ENCODE measurements at regions not wholly inside any gene's neighbourhood (a gene's known extent, or its start where the extent isn't known, plus 50 kb on each side); places are given as distances from the start of the nearest gene placed in this dataset.

- H3K9me3 ChIP-seq (ENCODE audit: control insufficient read depth, low read depth, low read length), result peaks cover 6% of the 10 kb centered on the region
- H3K36me3 ChIP-seq (ENCODE audit: control insufficient read depth, low read depth, low read length), result no peaks in the 10 kb centered on the region
- no peaks in the 10 kb centered on the region for H3K4me1 ChIP-seq (ENCODE audit: control insufficient read depth, low read depth, low read length)
- no peak overlapping the region for H3K9ac ChIP-seq (ENCODE audit: low read length)
- no peak overlapping the region for H3K4me3 ChIP-seq (ENCODE audit: low read length)
- no peak overlapping the region for H3K27ac ChIP-seq (ENCODE audit: low read length)
- no peaks in the 10 kb centered on the region for H3K27me3 ChIP-seq (ENCODE audit: control insufficient read depth, insufficient read depth, low read length)
These were observed 268.0 kb upstream of the IRX3 start for GRCh38 chr16:54554581-54554980.

- Histone ChIP-seq H3K4me1 (ENCODE audit: control insufficient read depth, low read depth, low read length) (peaks cover 6% of the 10 kb centered on the region), H3K27ac (ENCODE audit: low read length) (no peak overlapping the region), H3K4me3 (ENCODE audit: low read length) (no peak overlapping the region), H3K9ac (ENCODE audit: low read length) (no peak overlapping the region), H3K9me3 (ENCODE audit: control insufficient read depth, low read depth, low read length) (no peaks in the 10 kb centered on the region), H3K36me3 (ENCODE audit: control insufficient read depth, low read depth, low read length) (no peaks in the 10 kb centered on the region), H3K27me3 (ENCODE audit: control insufficient read depth, insufficient read depth, low read length) (no peaks in the 10 kb centered on the region)
These were observed 261.7 kb upstream of the IRX3 start for GRCh38 chr16:54548281-54548680.

DNA sequence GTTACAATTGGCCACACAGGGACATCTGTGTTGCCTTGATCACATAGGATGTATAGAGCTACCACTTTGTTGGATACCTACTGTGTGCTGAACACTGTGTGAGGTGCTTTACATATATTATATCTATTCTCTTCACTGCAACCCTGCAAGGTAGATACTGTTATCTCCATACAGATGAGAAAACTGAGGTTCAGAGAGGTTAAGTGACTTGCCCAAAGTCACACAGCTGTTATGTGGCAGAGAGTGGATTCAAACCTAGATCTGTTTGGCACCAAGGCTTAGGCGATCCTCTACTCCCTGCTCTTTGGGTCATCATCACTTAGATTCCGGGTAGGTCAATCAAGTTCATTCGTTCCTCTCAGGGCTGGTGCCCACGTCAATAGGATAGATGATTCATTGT lies 260.5 kb upstream of the IRX3 start:
- Histone ChIP-seq H3K9me3 (ENCODE audit: control insufficient read depth, low read depth, low read length) (no peaks in the 10 kb centered on the region), H3K27ac (ENCODE audit: low read length) (no peak overlapping the region), H3K36me3 (ENCODE audit: control insufficient read depth, low read depth, low read length) (no peaks in the 10 kb centered on the region), H3K27me3 (ENCODE audit: control insufficient read depth, insufficient read depth, low read length) (no peaks in the 10 kb centered on the region), H3K4me3 (ENCODE audit: low read length) (no peak overlapping the region), H3K9ac (ENCODE audit: low read length) (no peak overlapping the region), H3K4me1 (ENCODE audit: control insufficient read depth, low read depth, low read length) (peaks cover 6% of the 10 kb centered on the region)

DNA sequence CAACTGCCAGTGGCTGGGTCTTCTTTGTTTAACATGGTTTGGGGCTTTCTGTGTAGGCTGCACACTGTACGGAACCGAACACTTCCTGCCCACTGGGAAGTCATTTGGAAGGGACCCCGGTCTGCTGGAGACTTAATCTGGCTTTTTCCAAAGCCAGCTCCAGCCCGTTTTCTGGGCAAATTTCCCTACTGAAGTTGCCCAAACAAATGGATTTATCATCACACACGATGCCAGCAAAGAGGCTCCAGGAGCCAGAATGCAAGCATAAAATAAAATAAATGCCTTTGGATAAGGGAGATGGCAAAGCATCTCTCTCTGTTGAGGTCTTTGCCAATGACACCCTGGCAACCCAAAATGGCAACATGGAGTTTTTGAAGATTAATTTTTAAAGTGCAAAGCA lies 259.9 kb upstream of the IRX3 start:
- Histone ChIP-seq H3K27me3 (ENCODE audit: control insufficient read depth, insufficient read depth, low read length) (no peaks in the 10 kb centered on the region), H3K9me3 (ENCODE audit: control insufficient read depth, low read depth, low read length) (no peaks in the 10 kb centered on the region), H3K36me3 (ENCODE audit: control insufficient read depth, low read depth, low read length) (no peaks in the 10 kb centered on the region), H3K4me3 (ENCODE audit: low read length) (no peak overlapping the region), H3K9ac (ENCODE audit: low read length) (no peak overlapping the region), H3K4me1 (ENCODE audit: control insufficient read depth, low read depth, low read length) (peaks cover 6% of the 10 kb centered on the region), H3K27ac (ENCODE audit: low read length) (no peak overlapping the region)

GRCh38 chr16:54545854-54546511 lies 259.4 kb upstream of the IRX3 start:
- Histone ChIP-seq H3K36me3 (ENCODE audit: control insufficient read depth, low read depth, low read length) (no peaks in the 10 kb centered on the region), H3K27ac (ENCODE audit: low read length) (no peak overlapping the region), H3K27me3 (ENCODE audit: control insufficient read depth, insufficient read depth, low read length) (no peaks in the 10 kb centered on the region), H3K9ac (ENCODE audit: low read length) (no peak overlapping the region), H3K9me3 (ENCODE audit: control insufficient read depth, low read depth, low read length) (no peaks in the 10 kb centered on the region), H3K4me3 (ENCODE audit: low read length) (no peak overlapping the region), H3K4me1 (ENCODE audit: control insufficient read depth, low read depth, low read length) (peaks cover 6% of the 10 kb centered on the region)

- Histone ChIP-seq H3K9ac (ENCODE audit: low read length) (no peak overlapping the region), H3K4me3 (ENCODE audit: low read length) (no peak overlapping the region), H3K27ac (ENCODE audit: low read length) (no peak overlapping the region), H3K4me1 (ENCODE audit: control insufficient read depth, low read depth, low read length) (peaks cover 6% of the 10 kb centered on the region), H3K9me3 (ENCODE audit: control insufficient read depth, low read depth, low read length) (no peaks in the 10 kb centered on the region), H3K27me3 (ENCODE audit: control insufficient read depth, insufficient read depth, low read length) (no peaks in the 10 kb centered on the region), H3K36me3 (ENCODE audit: control insufficient read depth, low read depth, low read length) (no peaks in the 10 kb centered on the region)
These were observed 258.1 kb upstream of the IRX3 start for GRCh38 chr16:54544553-54545180.

- no peak overlapping the region for H3K4me3 ChIP-seq (ENCODE audit: low read length)
- H3K9ac ChIP-seq (ENCODE audit: low read length), result no peak overlapping the region
- no peaks in the 10 kb centered on the region for H3K9me3 ChIP-seq (ENCODE audit: control insufficient read depth, low read depth, low read length)
- H3K27me3 ChIP-seq (ENCODE audit: control insufficient read depth, insufficient read depth, low read length), result no peaks in the 10 kb centered on the region
- H3K36me3 ChIP-seq (ENCODE audit: control insufficient read depth, low read depth, low read length), result no peaks in the 10 kb centered on the region
- H3K27ac ChIP-seq (ENCODE audit: low read length), result no peak overlapping the region
- H3K4me1 ChIP-seq (ENCODE audit: control insufficient read depth, low read depth, low read length), result peaks cover 8% of the 10 kb centered on the region
These were observed 256.4 kb upstream of the IRX3 start for GRCh38 chr16:54542805-54543505.

DNA sequence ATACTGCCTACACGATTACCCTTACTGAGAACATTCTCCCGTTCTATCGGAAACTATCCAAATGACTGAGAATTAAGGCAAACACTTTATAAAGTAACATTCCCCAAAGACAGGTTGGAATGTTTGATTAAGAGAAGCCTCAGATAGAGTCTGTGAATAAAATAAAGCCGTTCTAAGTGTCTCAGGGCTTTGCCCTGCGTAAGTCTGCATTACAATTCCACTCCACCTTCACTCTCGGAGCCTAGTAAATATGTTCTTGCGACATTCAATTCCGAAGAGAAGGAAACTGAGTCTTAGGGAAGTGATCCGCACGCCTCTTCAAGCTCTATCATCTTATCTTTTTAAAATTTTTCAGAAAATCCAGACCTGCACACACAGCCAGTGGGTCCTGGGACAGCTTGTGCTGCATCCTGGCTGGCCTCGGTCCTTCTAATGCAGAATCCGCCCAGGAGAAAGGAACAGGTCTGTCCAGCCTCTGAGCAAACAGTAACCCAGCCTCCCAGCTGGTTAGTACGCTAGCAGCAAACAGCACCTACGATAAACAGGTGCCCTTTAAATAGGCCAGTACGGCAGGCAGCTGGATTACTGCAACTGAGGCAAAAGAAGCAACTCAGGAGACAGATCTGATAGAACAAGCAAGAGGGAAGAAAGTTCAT lies 254.1 kb upstream of the IRX3 start:
- Histone ChIP-seq H3K27ac (ENCODE audit: low read length) (no peak overlapping the region), H3K9ac (ENCODE audit: low read length) (no peak overlapping the region), H3K4me1 (ENCODE audit: control insufficient read depth, low read depth, low read length) (peaks cover 4% of the 10 kb centered on the region), H3K27me3 (ENCODE audit: control insufficient read depth, insufficient read depth, low read length) (no peaks in the 10 kb centered on the region), H3K36me3 (ENCODE audit: control insufficient read depth, low read depth, low read length) (no peaks in the 10 kb centered on the region), H3K9me3 (ENCODE audit: control insufficient read depth, low read depth, low read length) (no peaks in the 10 kb centered on the region), H3K4me3 (ENCODE audit: low read length) (no peak overlapping the region)

DNA sequence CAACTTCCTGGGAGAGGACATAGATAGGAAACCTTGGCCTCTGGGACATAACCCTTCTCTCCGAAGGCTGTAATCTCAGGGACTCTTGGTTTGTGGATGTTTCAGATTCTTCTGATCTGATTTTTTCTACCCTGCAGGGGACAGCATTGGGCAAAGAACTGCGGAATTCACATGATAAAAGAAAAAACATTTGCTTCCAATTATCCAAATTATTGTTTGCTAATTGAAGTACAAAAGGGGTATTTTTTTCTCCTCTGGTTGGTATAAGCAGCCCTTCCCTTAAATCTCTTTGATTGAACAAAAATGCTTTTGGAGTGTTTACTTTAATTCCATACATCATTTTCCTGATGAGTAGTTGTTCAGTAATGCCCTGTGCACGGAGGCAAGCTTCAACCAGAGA lies 251.7 kb upstream of the IRX3 start:
- no peaks in the 10 kb centered on the region for H3K9me3 ChIP-seq (ENCODE audit: control insufficient read depth, low read depth, low read length)
- H3K4me3 ChIP-seq (ENCODE audit: low read length), result no peak overlapping the region
- no peak overlapping the region for H3K27ac ChIP-seq (ENCODE audit: low read length)

DNA sequence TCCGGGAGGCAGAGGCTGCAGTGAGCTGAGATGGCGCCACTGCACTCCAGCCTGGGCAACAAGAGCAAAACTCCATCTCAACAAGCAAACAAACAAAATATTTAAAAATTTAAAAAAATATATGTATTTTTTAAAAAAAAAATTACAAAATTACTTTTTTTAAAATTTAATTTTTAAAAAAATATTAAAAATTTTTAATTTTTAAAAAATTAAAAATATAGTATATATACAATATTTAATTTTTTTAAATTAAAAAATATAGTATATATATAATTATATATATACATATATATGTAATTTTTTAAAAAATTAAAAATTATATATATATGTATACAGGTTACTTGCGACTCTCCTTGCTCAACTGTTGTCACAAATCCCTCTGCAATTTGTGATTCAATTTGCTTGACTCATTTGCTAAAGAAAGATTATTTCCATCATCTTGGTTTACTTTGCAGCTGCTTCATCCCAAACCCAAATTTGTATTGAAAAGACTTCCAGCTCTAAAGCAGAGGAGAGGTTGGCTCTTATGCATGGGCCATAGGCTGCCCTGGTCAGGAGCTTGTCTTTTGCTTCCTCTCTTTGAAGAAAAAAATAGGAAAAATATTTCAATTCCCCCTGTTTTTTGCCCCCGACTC lies 247.4 kb upstream of the IRX3 start:
- Histone ChIP-seq H3K9me3 (ENCODE audit: control insufficient read depth, low read depth, low read length) (no peaks in the 10 kb centered on the region), H3K27me3 (ENCODE audit: control insufficient read depth, insufficient read depth, low read length) (no peaks in the 10 kb centered on the region), H3K36me3 (ENCODE audit: control insufficient read depth, low read depth, low read length) (no peaks in the 10 kb centered on the region), H3K9ac (ENCODE audit: low read length) (no peak overlapping the region), H3K4me1 (ENCODE audit: control insufficient read depth, low read depth, low read length) (peaks cover 4% of the 10 kb centered on the region), H3K27ac (ENCODE audit: low read length) (no peak overlapping the region), H3K4me3 (ENCODE audit: low read length) (no peak overlapping the region)

More for the DNA sequence above, 251.7 kb upstream of the IRX3 start:
- no peaks in the 10 kb centered on the region for H3K36me3 ChIP-seq (ENCODE audit: control insufficient read depth, low read depth, low read length)
- H3K4me1 ChIP-seq (ENCODE audit: control insufficient read depth, low read depth, low read length), result peaks cover 4% of the 10 kb centered on the region
- H3K9ac ChIP-seq (ENCODE audit: low read length), result no peak overlapping the region
- H3K27me3 ChIP-seq (ENCODE audit: control insufficient read depth, insufficient read depth, low read length), result no peaks in the 10 kb centered on the region

DNA sequence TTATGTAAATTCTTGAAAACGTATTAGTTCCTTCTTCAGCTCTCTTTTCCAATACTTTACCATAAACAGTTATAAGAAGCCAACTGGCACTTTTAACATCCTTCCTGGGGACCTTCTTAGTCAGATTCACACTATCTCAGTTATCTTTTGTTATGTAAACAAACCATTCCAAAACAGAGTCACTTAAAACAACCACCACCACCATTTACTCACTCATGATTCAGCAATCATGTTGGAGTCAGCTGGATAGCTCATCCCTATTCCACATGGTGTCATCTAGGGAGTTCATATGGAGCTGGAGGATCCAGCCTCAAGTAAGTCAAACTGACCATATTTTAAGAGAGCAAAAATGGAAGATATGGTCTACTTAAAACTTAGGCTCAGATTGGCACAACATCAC lies 240.3 kb upstream of the IRX3 start:
- H3K27ac ChIP-seq (ENCODE audit: low read length), result no peak overlapping the region
- no peaks in the 10 kb centered on the region for H3K27me3 ChIP-seq (ENCODE audit: control insufficient read depth, insufficient read depth, low read length)
- peaks cover 9% of the 10 kb centered on the region for H3K9me3 ChIP-seq (ENCODE audit: control insufficient read depth, low read depth, low read length)
- H3K36me3 ChIP-seq (ENCODE audit: control insufficient read depth, low read depth, low read length), result no peaks in the 10 kb centered on the region
- H3K9ac ChIP-seq (ENCODE audit: low read length), result no peak overlapping the region
- peaks cover 2% of the 10 kb centered on the region for H3K4me1 ChIP-seq (ENCODE audit: control insufficient read depth, low read depth, low read length)
- H3K4me3 ChIP-seq (ENCODE audit: low read length), result no peak overlapping the region

Data from iPS-18a (cell line).